IPS-NIHi7 (cell line): ENCODE measurements at regions not wholly inside any gene's neighbourhood (a gene's known extent, or its start where the extent isn't known, plus 50 kb on each side); places are given as distances from the start of the nearest gene placed in this dataset.

Experiments
- DNase-seq: peaks from one replicate; pipeline ENCODE4 v3.0.0; 2012; ENCODE audit warnings: mixed read lengths; ENCODE audit errors: extremely low spot score

DNA sequence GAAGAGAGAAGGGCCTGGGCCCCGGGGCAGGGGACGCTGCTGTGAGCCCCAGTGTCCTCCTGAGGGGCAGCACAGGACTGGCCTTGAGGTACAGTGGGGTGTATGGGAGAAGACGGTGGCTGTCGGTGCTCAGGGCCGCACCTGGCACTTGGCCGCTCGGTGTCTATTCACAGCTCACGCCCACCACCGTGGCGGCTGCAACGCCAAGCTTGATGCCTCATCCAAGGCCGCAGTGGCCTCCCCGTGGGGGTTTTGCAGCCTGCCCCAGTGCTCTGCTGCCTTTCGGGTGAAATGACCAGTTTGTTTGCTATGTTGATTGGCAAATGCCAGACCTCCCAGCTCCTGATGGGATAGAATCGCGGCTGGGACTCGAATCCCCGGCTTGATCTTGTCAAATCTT is 79.5 kb upstream of the SLCO4A1 start:
- DNase-seq, result no peak

DNA sequence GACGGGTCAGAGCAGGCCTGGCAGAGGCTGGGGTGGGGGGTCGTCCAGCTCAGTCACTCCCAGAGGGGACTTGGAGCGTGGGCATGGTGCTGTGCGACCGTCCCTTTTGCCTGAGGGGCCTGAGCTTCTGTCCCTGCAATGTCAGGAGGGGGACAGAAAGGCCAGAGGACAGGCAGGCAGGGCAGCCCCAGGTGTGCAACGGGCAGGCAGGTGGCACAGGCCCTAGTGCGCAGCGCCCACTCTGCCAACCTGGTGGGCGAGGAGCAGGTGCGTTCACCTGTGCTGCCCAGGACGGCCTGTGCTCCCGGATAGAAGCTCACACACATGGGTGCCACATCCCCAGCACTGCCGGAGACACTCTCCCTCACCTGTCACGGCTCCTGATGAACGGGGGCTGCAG is 78.7 kb upstream of the SLCO4A1 start:
- no peak for DNase-seq

DNA sequence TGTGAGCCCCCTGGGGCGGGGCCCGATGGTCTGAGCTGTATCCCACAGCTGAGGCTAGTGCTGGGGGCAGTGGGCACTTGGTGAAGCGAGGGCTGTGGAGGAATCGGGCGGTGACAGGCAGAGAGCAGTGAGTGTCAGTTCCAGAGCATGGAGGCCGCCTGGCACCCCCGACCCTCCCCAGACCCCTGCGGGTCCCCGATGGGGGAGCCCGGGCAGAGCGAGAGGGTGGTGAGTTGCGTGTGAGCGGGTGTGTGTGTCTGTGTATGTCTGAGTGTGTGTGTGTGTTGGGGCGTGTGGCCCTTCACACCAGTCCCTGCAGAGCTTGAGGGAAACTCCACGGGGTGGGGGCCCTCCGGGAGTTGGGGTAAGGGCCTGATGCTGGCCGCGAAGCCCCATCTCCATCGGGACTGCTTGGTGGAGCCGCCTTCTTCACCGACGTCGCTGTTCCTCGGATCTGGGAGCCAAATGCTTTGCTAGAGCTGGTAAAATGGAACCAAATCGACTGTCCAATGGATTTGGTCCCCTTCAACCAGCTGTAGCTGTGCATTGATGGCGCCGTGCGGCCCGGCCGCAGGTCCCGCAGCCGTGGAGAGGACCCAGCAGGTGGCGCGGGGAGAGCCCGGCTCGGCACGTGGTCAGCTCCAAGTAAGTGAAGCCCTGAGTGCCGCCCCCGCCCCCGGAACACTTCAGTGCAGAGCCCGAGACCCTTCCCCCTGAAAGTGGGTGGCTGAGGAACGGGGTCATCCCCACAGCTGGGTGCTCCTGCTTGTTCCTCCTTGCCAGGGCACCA is 77.7 kb upstream of the SLCO4A1 start:
- no peak for DNase-seq

DNA sequence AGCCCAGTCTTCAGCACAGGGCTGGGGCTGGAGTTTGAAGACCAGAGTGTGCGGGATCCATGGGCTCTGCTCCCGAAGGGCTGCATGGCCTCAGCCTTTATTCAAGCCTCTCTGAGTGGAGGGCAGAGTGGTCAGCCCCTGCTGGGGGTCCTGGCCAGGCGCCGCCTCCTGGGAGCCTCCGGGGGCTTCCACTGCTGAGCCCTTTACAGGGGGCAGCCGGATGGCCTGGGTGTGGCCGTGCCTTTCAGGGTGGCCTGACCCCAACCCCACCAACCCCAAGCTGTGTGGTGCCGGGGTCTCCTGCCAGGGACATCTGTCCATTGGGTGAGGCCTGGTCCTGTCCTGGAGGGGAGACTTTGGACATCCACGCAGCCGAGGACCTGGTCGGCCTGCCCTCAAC is 76.0 kb upstream of the SLCO4A1 start:
- no peak for DNase-seq

DNA sequence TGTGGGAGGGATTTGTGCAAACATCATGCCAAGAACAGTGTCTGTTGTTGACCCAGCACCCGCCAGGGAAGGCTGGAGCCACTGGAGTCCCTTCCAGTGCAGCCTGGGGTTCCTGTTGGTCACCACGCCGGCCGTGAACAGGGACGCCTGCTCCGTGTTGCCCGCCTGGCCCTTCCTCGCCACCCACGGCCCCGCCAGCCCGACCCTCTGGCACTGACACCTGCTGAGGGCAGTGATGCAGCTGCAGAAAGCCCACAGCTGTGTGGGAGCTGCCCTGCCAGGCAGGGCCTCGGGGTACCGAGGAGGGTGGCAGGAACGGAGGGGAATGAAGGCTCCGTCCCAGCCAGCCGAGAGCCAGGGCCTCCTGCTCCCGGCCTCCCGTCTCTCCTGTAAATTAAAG is 75.5 kb upstream of the SLCO4A1 start:
- no peak for DNase-seq

DNA sequence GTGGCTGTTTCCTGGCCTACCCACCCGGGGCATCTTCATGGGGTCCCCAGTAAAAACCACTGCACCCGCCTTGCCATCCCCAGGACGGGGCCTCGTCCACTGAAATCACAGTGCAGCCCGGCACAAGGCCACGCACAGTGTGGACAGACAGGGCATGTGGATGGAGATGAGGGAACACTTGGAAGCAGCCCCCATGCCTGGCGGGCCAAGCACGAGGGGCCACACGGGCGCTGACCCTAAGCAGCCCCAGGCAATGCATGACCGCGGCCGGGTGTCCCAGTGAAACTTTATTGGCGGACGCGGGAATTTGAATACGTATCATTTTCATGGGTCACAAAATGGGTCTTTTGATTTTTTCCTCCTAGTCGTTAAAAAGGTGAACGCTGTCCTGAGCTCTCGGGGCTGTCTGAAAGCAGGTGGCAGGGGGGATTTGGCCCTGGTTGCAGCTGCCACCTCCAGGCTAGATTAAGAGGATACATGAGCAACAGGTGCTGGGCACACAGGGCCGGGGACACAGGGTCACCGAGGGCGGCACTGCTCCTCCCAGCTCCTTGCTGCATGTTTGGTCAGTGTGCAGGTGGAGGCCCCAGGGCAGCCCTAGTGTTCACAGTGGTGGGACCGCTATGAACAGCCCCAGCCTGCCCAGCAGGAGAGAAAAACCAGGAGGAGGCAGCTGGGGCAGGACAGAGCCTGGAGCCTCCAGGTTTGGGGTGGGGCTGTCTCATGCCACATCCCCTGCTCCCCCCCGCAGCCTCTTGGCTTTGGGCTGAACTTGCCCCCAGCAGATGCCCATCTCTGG is 74.9 kb upstream of the SLCO4A1 start:
- DNase-seq, result no peak

DNA sequence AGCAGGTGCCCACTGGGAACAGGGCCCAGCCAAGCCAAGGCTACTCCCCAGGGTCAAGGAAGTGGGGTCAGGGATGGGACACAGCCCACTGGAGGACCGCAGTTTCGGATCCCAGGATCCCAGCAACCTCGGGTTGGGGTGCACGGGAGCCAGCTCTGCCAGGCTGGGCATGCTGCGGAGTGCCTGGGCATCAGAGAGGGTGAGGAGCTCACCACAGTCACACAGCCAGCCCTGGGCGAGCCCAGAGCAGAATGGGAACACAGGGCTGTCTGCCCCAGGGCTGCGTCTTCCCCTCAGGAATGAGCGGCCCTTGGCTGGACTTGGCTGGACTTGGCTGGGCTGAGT is 74.3 kb upstream of the SLCO4A1 start:
- no peak for DNase-seq

DNA sequence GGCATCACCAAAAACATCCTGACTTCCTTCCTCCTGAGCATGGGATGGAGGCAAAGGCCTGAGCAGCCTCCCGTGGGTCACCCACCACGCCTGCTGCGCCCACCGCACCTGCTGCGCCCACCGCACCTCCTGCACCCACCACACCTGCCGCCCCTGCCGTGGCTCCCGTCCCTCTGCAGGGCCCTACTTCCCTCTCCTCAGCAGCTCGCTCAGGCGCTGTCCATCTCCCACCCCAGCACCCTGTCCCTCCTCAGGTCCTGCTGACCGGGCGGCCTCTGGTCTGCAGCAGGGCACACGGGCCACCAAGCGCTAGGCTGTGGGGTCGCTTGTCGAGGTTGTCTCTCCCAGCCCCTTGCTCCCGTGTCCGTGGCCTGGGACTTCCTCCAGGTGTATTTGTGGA is 72.7 kb upstream of the SLCO4A1 start:
- DNase-seq, result no peak

DNA sequence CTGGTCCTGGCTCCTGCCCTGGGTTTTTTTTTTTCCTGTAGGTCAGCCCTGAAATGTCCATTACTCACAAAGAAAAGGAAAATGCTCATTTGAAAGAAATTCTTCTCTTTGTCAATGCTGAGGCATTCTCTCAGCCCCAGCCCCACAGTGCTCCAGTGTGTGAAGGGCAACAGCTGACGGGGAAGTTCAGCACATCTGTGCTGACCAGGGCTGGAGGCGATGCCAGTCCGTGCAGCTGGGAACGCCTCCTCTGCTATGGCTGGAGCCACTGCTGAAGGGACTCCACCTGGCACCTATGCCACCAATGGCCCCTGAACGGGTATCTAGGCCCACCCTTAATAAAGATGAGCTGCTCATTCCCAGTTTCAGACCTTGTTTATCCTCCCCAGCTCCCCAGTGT is 71.9 kb upstream of the SLCO4A1 start:
- no peak for DNase-seq

DNA sequence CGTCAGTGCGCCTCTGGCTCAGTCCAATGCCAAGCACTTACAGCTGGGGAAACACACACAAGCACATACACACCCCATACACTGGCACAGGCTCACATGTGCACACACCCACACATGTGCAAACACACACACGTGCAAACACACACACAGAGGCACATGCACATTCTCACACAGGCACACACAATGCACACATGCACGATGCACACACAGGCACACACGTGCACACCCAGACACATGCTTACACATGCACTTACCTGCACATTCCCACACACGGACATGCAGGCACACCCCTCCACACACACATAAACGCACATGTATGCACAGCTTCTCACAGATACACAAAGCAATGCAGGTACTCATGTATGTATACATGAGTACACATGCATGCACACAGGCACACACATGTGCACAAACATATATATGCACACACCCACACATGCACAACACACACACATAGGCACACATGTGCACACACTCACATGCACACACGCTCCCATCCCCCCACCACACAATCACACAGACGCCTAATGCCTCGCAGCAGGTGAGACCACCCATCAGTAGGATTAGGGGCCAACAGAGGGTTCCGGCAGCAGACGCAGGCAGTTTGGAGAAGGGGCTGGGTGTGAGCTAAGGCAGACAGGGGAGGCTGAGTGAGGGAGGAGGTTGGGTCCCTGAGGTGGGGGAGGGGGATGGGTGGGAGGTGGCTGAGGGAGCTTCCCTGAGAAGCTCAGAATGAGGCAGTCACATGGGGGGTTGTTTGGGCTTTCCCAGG is 71.2 kb upstream of the SLCO4A1 start:
- DNase-seq, result no peak

DNA sequence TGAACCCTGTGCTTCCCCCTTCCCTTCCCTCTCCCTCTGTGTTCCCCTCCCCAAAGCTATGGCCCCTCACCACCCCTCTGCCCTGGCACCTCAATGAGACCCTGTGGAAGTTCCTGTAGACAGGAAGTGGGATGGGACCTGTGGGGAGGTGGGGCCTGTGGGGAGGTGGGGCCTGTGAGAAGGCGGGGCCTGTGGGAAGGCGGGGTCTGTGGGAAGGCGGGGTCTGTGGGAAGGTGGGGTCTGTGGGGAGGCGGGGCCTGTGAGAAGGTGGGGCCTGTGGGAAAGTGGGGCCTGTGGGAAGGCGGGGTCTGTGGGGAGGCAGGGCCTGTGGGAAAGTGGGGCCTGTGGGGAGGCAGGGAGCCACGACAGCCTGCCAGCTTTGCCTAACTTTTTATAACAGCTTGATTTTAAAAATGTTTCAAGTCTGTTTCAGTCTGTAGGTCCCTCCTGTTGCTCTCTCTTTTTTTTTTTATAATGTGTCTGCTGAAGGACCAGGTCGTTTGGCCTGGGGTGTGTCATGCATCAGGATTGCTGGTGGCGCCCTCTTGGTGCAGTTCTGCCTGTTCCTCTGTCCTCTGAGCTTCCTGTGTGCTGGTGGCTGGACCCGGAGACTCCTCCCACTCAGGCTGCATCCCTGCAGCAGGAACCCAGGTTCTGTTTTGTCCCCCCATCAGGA is 70.5 kb upstream of the SLCO4A1 start:
- DNase-seq, result peak; percentile 58

DNA sequence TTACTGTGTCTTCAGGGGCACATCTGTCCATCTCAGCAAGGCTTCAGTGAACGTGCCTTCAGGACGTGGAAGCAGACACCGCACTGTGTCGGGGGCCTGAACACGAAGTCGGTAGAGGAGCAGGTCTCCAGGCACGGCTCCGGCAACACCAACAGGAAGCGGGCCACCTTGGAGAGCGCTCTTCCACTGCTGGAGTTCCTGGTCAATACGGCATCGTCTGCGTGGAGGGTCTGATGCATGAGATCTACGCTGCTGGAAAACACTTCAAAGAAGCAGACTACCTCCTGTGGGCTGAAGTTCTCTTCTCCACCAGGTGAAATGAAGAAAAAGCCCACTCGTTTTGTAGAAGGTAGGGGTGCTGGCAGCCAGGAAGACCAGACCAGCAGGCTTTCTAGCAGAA is 69.3 kb upstream of the SLCO4A1 start:
- no peak for DNase-seq

DNA sequence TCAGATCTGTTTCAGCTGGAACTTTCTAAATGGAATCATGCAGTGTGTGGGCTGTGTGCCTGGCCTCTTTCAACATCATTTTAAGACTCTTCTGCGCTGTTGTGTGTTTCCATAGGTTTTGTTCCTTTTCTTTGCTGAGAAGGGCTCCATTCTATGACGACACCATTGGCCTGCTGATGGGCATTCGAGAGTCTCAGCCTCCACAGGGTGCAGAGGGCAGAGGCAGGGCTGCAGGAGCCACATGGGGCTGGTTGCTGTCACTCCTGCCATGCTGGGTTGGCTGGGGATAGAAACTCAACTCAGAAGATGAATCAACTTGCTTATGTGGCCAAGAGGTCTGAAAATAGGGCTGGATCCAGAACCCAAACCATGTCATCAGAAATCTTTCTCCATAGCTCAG is 68.5 kb upstream of the SLCO4A1 start:
- no peak for DNase-seq

DNA sequence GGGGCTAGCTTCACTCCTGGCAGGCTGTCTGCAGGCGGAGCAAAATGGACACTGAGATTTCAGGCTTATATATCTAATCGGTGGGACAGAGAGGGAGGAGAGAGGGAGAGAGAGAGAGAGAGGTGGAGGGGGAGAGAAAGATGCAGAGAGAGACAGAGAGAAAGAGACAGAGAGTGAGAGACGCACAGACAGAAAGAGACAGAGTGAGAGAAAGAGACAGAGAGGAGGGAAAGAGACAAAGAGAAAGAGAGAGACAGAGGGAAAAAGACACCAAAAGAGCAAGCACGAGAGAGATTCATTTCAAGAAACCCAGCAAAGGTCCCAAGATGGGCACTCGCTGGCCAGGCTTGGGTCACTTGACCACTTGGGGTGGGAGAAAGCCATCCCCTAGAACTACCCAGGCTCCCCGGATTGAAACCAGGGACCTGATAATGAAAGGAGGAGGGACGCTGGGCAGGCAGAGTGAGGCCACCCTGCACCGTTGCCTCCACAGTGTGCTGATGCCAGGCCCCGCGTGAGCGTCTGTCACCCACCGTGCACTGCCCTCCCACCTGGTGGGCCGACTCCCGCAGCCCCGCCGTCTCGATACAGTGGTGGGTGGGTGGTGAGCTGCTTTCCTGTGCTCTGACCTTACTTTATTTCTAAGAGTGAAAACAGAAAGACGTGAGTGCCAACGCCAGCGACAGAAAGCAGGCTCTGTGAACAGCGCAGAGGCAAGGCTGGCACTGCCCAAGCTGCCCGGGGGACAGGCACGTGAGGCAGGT is 67.9 kb upstream of the SLCO4A1 start:
- DNase-seq, result no peak

DNA sequence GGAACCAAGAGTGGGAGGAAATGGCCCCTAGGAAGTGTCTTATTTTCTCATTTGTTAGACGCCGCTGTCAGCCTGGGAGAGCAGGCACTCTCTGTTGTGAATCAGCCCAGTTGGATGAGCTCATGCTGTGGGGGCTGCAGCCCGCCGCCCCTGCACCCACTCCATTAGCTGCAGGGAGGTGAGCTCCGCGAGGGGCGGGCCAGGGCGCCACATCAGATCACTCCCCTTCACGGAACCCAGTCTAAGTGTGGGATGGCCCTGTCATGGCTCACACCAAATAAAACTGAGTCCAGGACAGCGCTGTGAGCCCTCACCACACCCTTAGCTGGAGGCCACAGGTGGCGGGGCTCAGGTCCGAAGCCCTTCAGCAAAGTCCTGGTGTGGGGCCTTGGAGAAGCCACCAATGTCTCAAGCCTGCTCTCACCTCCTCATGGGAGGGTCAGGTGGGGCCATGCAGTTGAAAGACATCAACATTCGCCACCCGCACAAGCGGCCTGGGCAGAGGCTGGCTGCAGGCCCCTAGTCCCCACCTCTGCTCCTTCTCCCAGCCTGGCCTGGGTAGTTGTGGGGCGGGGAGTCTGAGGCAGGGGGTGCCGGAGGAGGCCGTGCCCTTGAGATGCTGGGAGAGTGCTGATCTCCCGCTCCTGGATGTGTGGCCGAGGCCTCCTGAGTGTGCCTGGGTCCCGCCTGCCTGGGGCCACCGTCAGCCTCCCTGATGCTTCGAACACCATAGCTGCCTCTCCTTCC is 66.2 kb upstream of the SLCO4A1 start:
- DNase-seq, result no peak

DNA sequence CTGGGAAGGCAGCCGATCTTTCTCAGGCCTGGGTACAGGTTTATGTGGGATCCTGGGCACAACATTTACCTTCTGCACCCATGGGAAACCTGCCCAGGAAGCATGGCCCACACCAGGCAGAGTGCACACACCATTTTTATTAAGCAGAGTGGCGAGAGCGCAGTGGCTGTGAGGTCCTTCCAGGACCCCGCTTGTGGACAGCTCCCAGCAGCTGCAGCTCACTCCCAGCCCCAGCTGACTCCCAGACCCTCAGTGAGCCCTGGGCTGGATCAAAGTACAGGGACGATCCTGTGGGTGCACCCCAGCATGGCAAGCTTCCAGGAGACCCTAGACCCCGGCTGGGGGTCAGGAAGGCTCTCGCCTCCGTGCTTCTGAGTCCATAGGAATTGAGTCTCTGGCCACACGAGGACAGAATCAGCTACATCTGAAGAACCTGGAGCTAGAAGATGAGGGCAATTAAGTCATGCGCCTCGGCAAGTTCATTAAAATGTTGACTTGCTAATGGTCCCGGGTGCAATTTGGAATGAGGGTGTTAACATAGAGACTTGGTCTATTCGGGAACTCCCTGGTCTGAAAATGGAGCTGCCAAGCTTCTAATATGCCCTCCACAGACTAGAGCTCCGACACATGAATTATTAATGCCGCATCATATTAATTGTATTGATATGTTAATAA is 65.4 kb upstream of the SLCO4A1 start:
- DNase-seq, result peak; percentile 84

DNA sequence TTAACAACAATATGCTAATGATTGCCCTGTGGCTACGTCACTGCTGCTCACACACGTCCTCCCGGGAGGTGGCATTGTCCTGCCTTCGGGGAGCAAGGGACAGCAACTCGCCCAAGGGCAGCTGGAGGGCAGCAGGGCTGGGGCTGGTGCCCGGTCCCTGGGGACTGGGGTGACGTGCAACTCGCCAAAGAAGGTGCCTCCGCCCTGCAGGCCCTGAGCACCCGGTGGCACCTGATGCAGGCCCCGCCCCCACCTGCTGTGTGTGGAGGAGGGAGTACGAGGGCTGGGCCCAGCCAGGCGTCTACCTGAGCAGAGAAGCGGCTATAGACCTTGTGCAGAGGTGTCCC is 64.8 kb upstream of the SLCO4A1 start:
- no peak for DNase-seq

DNA sequence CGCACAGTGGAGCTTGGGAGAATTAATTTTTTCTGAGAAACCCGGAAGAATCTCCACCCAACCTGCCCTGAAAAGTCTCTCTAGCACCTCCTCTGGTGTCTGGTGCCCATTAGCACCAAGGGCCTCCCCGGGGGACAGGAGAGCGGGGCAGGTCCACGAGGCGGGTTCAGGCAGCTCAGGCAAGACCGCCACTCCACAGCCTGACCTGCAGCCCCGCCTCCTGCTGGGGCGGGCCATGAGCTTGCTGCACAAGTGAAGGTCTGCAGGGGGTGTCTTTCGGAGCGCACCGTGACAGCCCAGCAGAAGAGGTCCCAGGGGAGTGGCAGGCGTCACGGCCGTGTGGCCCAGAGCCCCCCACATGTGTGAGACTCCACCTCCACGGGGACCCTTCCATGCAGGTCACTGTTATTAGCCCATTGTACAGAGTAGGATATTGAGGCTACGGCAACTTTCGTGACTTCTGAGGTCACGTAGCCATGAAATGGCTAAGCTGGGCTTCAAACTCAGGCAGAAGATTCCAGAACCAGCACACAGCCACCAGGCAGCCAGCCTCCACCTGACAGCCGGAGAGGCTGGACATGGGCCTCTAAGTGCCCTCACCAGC is 63.9 kb upstream of the SLCO4A1 start:
- no peak for DNase-seq

DNA sequence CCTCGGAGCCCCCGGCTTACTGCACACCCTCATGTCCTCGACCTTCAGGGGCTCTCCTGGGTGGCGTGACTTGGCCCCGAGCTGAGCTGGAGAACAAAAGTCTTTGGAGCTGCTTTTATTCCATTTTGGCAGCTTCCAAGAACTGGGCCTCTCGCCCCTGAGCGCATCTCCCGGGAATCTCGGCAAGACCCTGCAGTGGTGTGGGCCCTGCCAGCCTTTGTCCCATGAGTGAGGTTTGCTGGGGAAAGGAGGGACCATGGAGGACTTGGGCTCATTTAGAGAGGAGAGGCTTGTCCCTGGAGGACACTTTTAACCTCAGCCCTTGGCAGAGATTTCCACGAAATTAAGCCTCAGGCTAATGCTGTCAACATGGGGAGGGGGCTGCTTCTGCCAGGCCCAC is 62.3 kb upstream of the SLCO4A1 start:
- no peak for DNase-seq

DNA sequence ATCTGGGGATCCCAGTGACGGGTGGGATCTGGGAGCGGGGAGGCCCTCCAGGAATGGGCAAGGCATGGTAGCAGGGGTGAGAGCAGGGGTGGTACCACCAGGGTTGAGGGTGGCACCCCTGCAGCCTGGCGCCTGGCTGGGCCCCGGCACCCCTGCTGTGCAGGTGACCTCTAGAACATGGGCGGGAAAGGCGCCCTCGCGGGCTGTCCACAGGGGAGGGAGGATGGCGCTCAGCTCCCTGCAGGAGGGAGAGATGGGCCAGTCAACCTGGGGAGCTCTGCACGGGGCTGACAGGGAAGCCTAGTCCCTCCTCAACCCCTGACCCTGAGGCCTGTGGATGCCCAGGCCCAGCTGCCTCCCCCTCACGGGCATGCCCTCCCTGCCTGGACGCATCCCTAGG is 61.6 kb upstream of the SLCO4A1 start:
- no peak for DNase-seq
